ENCODE measurements at regions not wholly inside any gene's neighbourhood (a gene's known extent, or its start where the extent isn't known, plus 50 kb on each side); places are given as distances from the start of the nearest gene placed in this dataset.

GRCh38 chr1:87505391-87505983 lies 176.8 kb downstream of the LMO4 start:
- no peaks in the 10 kb centered on the region for H3K4me1 ChIP-seq (ENCODE audit: control insufficient read depth in 5 of 5, insufficient read depth in 5 of 5, low read length in 5 of 5)
- no peaks in the 10 kb centered on the region for H3K9me3 ChIP-seq (ENCODE audit: control insufficient read depth in 5 of 5, low read length in 5 of 5)
- H3K4me3 ChIP-seq (ENCODE audit: low read depth in 1 of 5, low read length in 5 of 5): no peak overlapping the region
- no peaks in the 10 kb centered on the region for H3K27me3 ChIP-seq (ENCODE audit: control insufficient read depth in 5 of 5, insufficient read depth in 4 of 5, low read length in 5 of 5)
- no peaks in the 10 kb centered on the region for H3K36me3 ChIP-seq (ENCODE audit: control insufficient read depth in 5 of 5, insufficient read depth in 5 of 5, low read length in 5 of 5)
- no peak overlapping the region for H3K9ac ChIP-seq (ENCODE audit: low read length in 5 of 5)
- H3K27ac ChIP-seq (ENCODE audit: low read depth, low read length): no peak overlapping the region

GRCh38 chr1:87506147-87506546 lies 177.5 kb downstream of the LMO4 start:
- Histone ChIP-seq H3K27me3 (ENCODE audit: control insufficient read depth in 5 of 5, insufficient read depth in 4 of 5, low read length in 5 of 5) (no peaks in the 10 kb centered on the region), H3K9ac (ENCODE audit: low read length in 5 of 5) (no peak overlapping the region), H3K4me1 (ENCODE audit: control insufficient read depth in 5 of 5, insufficient read depth in 5 of 5, low read length in 5 of 5) (no peaks in the 10 kb centered on the region), H3K9me3 (ENCODE audit: control insufficient read depth in 5 of 5, low read length in 5 of 5) (no peaks in the 10 kb centered on the region), H3K36me3 (ENCODE audit: control insufficient read depth in 5 of 5, insufficient read depth in 5 of 5, low read length in 5 of 5) (no peaks in the 10 kb centered on the region), H3K4me3 (ENCODE audit: low read depth in 1 of 5, low read length in 5 of 5) (no peak overlapping the region), H3K27ac (ENCODE audit: low read depth, low read length) (no peak overlapping the region)

GRCh38 chr1:87508247-87508787 lies 179.6 kb downstream of the LMO4 start:
- Histone ChIP-seq H3K9ac (ENCODE audit: low read length in 5 of 5) (no peak overlapping the region), H3K27ac (ENCODE audit: low read depth, low read length) (no peak overlapping the region), H3K4me1 (ENCODE audit: control insufficient read depth in 5 of 5, insufficient read depth in 5 of 5, low read length in 5 of 5) (no peaks in the 10 kb centered on the region), H3K36me3 (ENCODE audit: control insufficient read depth in 5 of 5, insufficient read depth in 5 of 5, low read length in 5 of 5) (no peaks in the 10 kb centered on the region), H3K27me3 (ENCODE audit: control insufficient read depth in 5 of 5, insufficient read depth in 4 of 5, low read length in 5 of 5) (no peaks in the 10 kb centered on the region), H3K9me3 (ENCODE audit: control insufficient read depth in 5 of 5, low read length in 5 of 5) (no peaks in the 10 kb centered on the region), H3K4me3 (ENCODE audit: low read depth in 1 of 5, low read length in 5 of 5) (no peak overlapping the region)

- H3K4me3 ChIP-seq (ENCODE audit: low read depth in 1 of 5, low read length in 5 of 5): no peak overlapping the region
- H3K27ac ChIP-seq (ENCODE audit: low read depth, low read length): no peak overlapping the region
- H3K4me1 ChIP-seq (ENCODE audit: control insufficient read depth in 5 of 5, insufficient read depth in 5 of 5, low read length in 5 of 5): no peaks in the 10 kb centered on the region
- no peaks in the 10 kb centered on the region for H3K27me3 ChIP-seq (ENCODE audit: control insufficient read depth in 5 of 5, insufficient read depth in 4 of 5, low read length in 5 of 5)
- no peaks in the 10 kb centered on the region for H3K9me3 ChIP-seq (ENCODE audit: control insufficient read depth in 5 of 5, low read length in 5 of 5)
- no peaks in the 10 kb centered on the region for H3K36me3 ChIP-seq (ENCODE audit: control insufficient read depth in 5 of 5, insufficient read depth in 5 of 5, low read length in 5 of 5)
- H3K9ac ChIP-seq (ENCODE audit: low read length in 5 of 5): no peak overlapping the region
These were observed 181.9 kb downstream of the LMO4 start for GRCh38 chr1:87510540-87510939.

- H3K4me3 ChIP-seq (ENCODE audit: low read depth in 1 of 5, low read length in 5 of 5): no peak overlapping the region
- no peaks in the 10 kb centered on the region for H3K9me3 ChIP-seq (ENCODE audit: control insufficient read depth in 5 of 5, low read length in 5 of 5)
- H3K4me1 ChIP-seq (ENCODE audit: control insufficient read depth in 5 of 5, insufficient read depth in 5 of 5, low read length in 5 of 5): no peaks in the 10 kb centered on the region
- H3K27ac ChIP-seq (ENCODE audit: low read depth, low read length): no peak overlapping the region
- no peak overlapping the region for H3K9ac ChIP-seq (ENCODE audit: low read length in 5 of 5)
- no peaks in the 10 kb centered on the region for H3K27me3 ChIP-seq (ENCODE audit: control insufficient read depth in 5 of 5, insufficient read depth in 4 of 5, low read length in 5 of 5)
- H3K36me3 ChIP-seq (ENCODE audit: control insufficient read depth in 5 of 5, insufficient read depth in 5 of 5, low read length in 5 of 5): no peaks in the 10 kb centered on the region
These were observed 182.8 kb downstream of the LMO4 start for GRCh38 chr1:87511449-87511848.

GRCh38 chr1:87512431-87512830 lies 183.8 kb downstream of the LMO4 start:
- no peak overlapping the region for H3K27ac ChIP-seq (ENCODE audit: low read depth, low read length)
- no peaks in the 10 kb centered on the region for H3K9me3 ChIP-seq (ENCODE audit: control insufficient read depth in 5 of 5, low read length in 5 of 5)
- H3K4me3 ChIP-seq (ENCODE audit: low read depth in 1 of 5, low read length in 5 of 5): no peak overlapping the region
- no peaks in the 10 kb centered on the region for H3K27me3 ChIP-seq (ENCODE audit: control insufficient read depth in 5 of 5, insufficient read depth in 4 of 5, low read length in 5 of 5)
- no peaks in the 10 kb centered on the region for H3K36me3 ChIP-seq (ENCODE audit: control insufficient read depth in 5 of 5, insufficient read depth in 5 of 5, low read length in 5 of 5)
- no peak overlapping the region for H3K9ac ChIP-seq (ENCODE audit: low read length in 5 of 5)
- no peaks in the 10 kb centered on the region for H3K4me1 ChIP-seq (ENCODE audit: control insufficient read depth in 5 of 5, insufficient read depth in 5 of 5, low read length in 5 of 5)

- H3K4me3 ChIP-seq (ENCODE audit: low read depth in 1 of 5, low read length in 5 of 5): no peak overlapping the region
- H3K9ac ChIP-seq (ENCODE audit: low read length in 5 of 5): no peak overlapping the region
- H3K27ac ChIP-seq (ENCODE audit: low read depth, low read length): no peak overlapping the region
- no peaks in the 10 kb centered on the region for H3K9me3 ChIP-seq (ENCODE audit: control insufficient read depth in 5 of 5, low read length in 5 of 5)
- no peaks in the 10 kb centered on the region for H3K4me1 ChIP-seq (ENCODE audit: control insufficient read depth in 5 of 5, insufficient read depth in 5 of 5, low read length in 5 of 5)
- H3K36me3 ChIP-seq (ENCODE audit: control insufficient read depth in 5 of 5, insufficient read depth in 5 of 5, low read length in 5 of 5): no peaks in the 10 kb centered on the region
- H3K27me3 ChIP-seq (ENCODE audit: control insufficient read depth in 5 of 5, insufficient read depth in 4 of 5, low read length in 5 of 5): no peaks in the 10 kb centered on the region
These were observed 184.6 kb downstream of the LMO4 start for GRCh38 chr1:87513255-87513654.

GRCh38 chr1:87513966-87514660 lies 185.4 kb downstream of the LMO4 start:
- Histone ChIP-seq H3K9ac (ENCODE audit: low read length in 5 of 5) (no peak overlapping the region), H3K27ac (ENCODE audit: low read depth, low read length) (no peak overlapping the region), H3K9me3 (ENCODE audit: control insufficient read depth in 5 of 5, low read length in 5 of 5) (no peaks in the 10 kb centered on the region), H3K27me3 (ENCODE audit: control insufficient read depth in 5 of 5, insufficient read depth in 4 of 5, low read length in 5 of 5) (no peaks in the 10 kb centered on the region), H3K36me3 (ENCODE audit: control insufficient read depth in 5 of 5, insufficient read depth in 5 of 5, low read length in 5 of 5) (no peaks in the 10 kb centered on the region), H3K4me1 (ENCODE audit: control insufficient read depth in 5 of 5, insufficient read depth in 5 of 5, low read length in 5 of 5) (no peaks in the 10 kb centered on the region), H3K4me3 (ENCODE audit: low read depth in 1 of 5, low read length in 5 of 5) (no peak overlapping the region)

- H3K9ac ChIP-seq (ENCODE audit: low read length in 5 of 5): no peak overlapping the region
- no peak overlapping the region for H3K4me3 ChIP-seq (ENCODE audit: low read depth in 1 of 5, low read length in 5 of 5)
- H3K4me1 ChIP-seq (ENCODE audit: control insufficient read depth in 5 of 5, insufficient read depth in 5 of 5, low read length in 5 of 5): no peaks in the 10 kb centered on the region
- H3K27me3 ChIP-seq (ENCODE audit: control insufficient read depth in 5 of 5, insufficient read depth in 4 of 5, low read length in 5 of 5): no peaks in the 10 kb centered on the region
- no peaks in the 10 kb centered on the region for H3K9me3 ChIP-seq (ENCODE audit: control insufficient read depth in 5 of 5, low read length in 5 of 5)
- H3K27ac ChIP-seq (ENCODE audit: low read depth, low read length): no peak overlapping the region
- no peaks in the 10 kb centered on the region for H3K36me3 ChIP-seq (ENCODE audit: control insufficient read depth in 5 of 5, insufficient read depth in 5 of 5, low read length in 5 of 5)
These were observed 187.1 kb downstream of the LMO4 start for GRCh38 chr1:87515781-87516180.

- Histone ChIP-seq H3K4me3 (ENCODE audit: low read depth in 1 of 5, low read length in 5 of 5) (no peak overlapping the region), H3K4me1 (ENCODE audit: control insufficient read depth in 5 of 5, insufficient read depth in 5 of 5, low read length in 5 of 5) (peaks cover 0 to 3% (median 0%) of the 10 kb centered on the region in 5 donors), H3K9me3 (ENCODE audit: control insufficient read depth in 5 of 5, low read length in 5 of 5) (no peaks in the 10 kb centered on the region), H3K27ac (ENCODE audit: low read depth, low read length) (no peak overlapping the region), H3K36me3 (ENCODE audit: control insufficient read depth in 5 of 5, insufficient read depth in 5 of 5, low read length in 5 of 5) (no peaks in the 10 kb centered on the region), H3K9ac (ENCODE audit: low read length in 5 of 5) (no peak overlapping the region), H3K27me3 (ENCODE audit: control insufficient read depth in 5 of 5, insufficient read depth in 4 of 5, low read length in 5 of 5) (no peaks in the 10 kb centered on the region)
These were observed 190.1 kb downstream of the LMO4 start for GRCh38 chr1:87518794-87519193.

Data from subcutaneous abdominal adipose tissue (tissue), 5 donors.